ENCODE measurements at regions not wholly inside any gene's neighbourhood (a gene's known extent, or its start where the extent isn't known, plus 50 kb on each side); places are given as distances from the start of the nearest gene placed in this dataset.
"Not testable (repeated sequence)": the region's sequence is repeated elsewhere in the genome, so short reads cannot be mapped to it uniquely, and the experiment has no call there.

GRCh38 chr2:210955591-210955990 is 399.2 kb downstream of the CPS1 start:
- DNase-seq (ENCODE audit: extremely low read depth in 1 of 2, low read depth in 1 of 2) = no peak

DNA sequence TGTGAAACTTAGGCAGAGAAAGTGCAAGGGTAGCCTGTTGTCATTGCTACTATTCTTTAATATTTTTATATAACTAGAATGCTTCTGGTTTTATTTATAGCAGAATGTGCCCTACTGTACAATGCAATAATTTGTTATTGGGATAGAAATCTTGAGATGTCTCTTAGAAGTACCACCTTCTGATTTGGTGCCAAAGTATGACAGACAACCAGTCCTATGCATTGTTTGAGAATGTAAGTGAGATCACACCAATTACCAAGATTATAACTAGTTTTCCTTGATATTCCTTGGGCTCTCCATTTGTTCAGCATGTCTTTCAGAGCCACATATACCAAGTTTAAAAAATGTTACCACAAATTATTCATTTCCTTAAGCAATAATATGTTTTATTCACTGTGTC is 399.7 kb downstream of the CPS1 start:
- DNase-seq (ENCODE audit: extremely low read depth in 1 of 2, low read depth in 1 of 2) = no peak

- no peak for DNase-seq (ENCODE audit: extremely low read depth in 1 of 2, low read depth in 1 of 2)
These were observed 404.9 kb downstream of the CPS1 start for GRCh38 chr2:210961249-210961648.

DNA sequence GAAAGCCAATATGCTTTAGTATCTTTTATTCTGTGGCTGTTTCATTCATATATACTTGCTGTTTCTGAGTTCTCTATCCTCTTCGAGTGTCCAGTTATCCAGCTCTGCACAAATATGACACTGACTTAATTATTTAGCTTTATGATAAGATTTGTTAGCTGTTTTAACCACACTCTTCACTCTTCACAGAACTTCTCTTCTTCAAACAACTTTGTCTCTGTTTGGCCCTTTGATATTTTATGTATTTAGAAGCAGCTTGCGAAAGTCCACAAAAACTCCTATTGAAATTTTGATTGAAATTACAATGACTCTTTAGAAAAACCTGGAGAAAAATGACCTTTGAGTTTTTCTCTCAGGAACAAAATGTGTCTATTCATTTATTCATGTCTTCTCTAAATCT is 407.0 kb downstream of the CPS1 start:
- no peak for DNase-seq (ENCODE audit: extremely low read depth in 1 of 2, low read depth in 1 of 2)

GRCh38 chr2:210964141-210964764 is 407.9 kb downstream of the CPS1 start:
- DNase-seq (ENCODE audit: extremely low read depth in 1 of 2, low read depth in 1 of 2) = no peak

GRCh38 chr2:210965472-210965871 is 409.1 kb downstream of the CPS1 start:
- no peak for DNase-seq (ENCODE audit: extremely low read depth in 1 of 2, low read depth in 1 of 2)

DNA sequence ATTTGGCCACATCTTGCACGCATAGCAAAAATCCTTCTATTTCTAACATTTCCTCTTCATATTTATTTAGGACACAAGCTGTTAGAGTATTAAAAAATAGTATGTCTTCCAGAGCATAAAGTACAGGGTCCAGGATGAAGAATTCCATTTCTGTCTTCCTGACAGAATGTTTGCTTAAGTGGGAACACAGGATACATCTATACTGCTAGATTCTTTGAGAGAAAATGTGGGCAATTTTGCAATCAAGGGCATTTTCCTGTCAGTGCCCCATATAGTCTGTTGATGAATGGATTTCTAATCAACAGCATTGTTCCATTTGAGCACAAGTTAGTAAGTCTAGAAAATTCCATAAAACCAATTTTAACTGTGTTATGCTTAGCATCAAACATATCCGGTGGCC is 409.9 kb downstream of the CPS1 start:
- DNase-seq (ENCODE audit: extremely low read depth in 1 of 2, low read depth in 1 of 2) = no peak

- DNase-seq (ENCODE audit: extremely low read depth in 1 of 2, low read depth in 1 of 2) = no peak
These were observed 415.0 kb downstream of the CPS1 start for GRCh38 chr2:210971431-210971830.

DNA sequence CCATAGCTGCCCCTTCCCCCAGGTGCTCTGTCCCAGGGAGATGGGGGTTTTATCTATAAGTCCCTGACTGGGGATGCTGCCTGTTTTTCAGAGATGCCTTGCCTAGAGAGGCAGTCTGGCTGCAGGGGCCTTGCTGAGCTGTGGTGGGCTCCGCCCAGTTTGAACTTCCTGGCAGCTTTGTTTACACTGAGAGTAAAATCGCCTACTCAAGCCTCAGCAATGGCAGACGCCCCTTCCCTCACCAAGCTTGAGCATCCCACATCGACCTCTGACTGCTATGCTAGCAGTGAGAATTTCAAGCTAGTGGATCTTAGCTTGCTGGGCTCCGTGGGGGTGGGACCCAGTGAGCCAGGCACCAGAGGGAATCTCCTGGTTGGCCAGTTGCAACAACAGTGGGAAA is 430.4 kb downstream of the CPS1 start:
- not testable (repeated sequence) for DNase-seq (ENCODE audit: extremely low read depth in 1 of 2, low read depth in 1 of 2)

- DNase-seq (ENCODE audit: extremely low read depth in 1 of 2, low read depth in 1 of 2) = no peak
These were observed 434.7 kb downstream of the CPS1 start for GRCh38 chr2:210991107-210991506.

GRCh38 chr2:210994104-210994503 is 437.7 kb downstream of the CPS1 start:
- DNase-seq (ENCODE audit: extremely low read depth in 1 of 2, low read depth in 1 of 2) = no peak

GRCh38 chr2:210997373-210997772 is 441.0 kb downstream of the CPS1 start:
- DNase-seq (ENCODE audit: extremely low read depth in 1 of 2, low read depth in 1 of 2) = no peak

GRCh38 chr2:210998334-210998733 is 441.9 kb downstream of the CPS1 start:
- DNase-seq (ENCODE audit: extremely low read depth in 1 of 2, low read depth in 1 of 2) = no peak

DNA sequence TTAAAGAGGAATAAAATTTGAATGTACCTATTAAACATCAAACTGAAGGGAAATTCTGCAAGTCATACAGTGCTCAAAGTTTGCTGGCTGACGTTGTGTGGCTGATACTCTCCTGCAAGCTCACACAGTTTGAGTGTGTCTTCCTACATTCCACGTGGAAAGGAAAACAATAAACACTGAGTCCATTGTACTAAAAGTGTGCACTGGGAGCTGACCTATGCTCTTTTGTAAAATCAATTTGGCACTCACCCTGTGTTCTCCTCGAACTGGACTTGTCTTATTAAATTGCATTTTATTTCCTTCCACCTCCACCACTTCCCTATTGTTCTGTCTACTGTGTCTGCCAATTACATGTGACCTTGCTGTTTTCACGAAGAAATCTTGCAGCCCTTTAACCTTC is 458.0 kb downstream of the CPS1 start:
- DNase-seq (ENCODE audit: extremely low read depth in 1 of 2, low read depth in 1 of 2) = no peak

GRCh38 chr2:211014906-211015305 is 458.5 kb downstream of the CPS1 start:
- no peak for DNase-seq (ENCODE audit: extremely low read depth in 1 of 2, low read depth in 1 of 2)

DNA sequence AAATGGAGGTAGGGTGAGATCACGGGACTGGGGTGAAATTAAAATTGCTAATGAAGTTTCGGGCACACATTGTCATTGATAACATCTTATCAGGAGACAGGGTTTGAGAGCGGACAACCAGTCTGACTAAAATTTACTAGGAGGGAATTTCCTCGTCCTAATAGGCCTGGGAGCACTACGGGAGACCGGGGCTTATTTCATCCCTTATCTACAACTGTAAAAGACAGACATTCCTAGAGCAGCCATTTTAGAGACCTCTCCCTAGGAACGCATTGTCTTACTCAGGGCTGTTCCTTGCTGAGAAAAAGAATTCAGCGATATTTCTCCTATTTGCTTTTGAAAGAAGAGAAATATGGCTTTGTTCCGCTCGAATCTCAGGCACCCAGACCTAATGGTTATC is 468.7 kb downstream of the CPS1 start:
- not testable (repeated sequence) for DNase-seq (ENCODE audit: extremely low read depth in 1 of 2, low read depth in 1 of 2)

- DNase-seq (ENCODE audit: extremely low read depth in 1 of 2, low read depth in 1 of 2) = no peak
These were observed 469.7 kb downstream of the CPS1 start for GRCh38 chr2:211026109-211026508.

DNA sequence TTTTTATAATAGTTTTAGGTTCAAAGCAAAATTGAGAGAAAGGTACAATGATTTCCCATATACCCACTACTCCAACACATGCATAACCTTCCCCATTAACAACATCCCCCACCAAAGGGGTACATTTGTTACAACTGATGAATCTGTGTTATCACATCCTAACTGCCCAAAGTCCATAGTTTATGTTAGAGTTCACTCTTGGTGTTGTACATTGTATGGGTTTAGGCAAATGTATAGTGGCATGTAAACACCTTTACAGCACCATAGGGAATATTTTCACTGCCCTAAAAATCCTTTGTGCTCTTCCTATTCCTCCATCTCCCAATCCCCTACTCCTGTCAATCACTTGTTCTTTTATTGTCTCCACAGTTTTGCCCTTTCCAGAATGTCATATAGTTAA is 471.6 kb downstream of the CPS1 start:
- DNase-seq (ENCODE audit: extremely low read depth in 1 of 2, low read depth in 1 of 2) = no peak

DNA sequence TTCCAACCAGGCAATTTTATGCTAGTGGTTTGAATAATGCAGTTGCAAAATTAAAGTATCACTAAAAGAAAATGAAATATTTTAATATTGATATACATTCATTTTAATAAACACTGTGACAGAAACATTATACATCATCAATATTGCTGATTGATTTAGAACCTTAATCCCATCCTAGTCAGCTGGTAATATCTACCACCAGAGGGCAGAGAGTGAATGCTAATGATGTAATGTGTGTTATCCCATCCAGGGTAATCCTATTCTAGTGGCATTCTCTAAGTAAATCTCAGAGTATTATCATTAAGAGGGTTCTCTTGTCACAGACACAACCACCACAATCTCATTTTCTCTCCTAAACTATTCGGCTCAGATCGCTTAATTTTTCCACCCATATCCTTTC is 477.4 kb downstream of the CPS1 start:
- no peak for DNase-seq (ENCODE audit: extremely low read depth in 1 of 2, low read depth in 1 of 2)

GRCh38 chr2:211035548-211036185 is 479.3 kb downstream of the CPS1 start:
- no peak for DNase-seq (ENCODE audit: extremely low read depth in 1 of 2, low read depth in 1 of 2)

GRCh38 chr2:211045025-211045424 is 488.6 kb downstream of the CPS1 start:
- no peak for DNase-seq (ENCODE audit: extremely low read depth in 1 of 2, low read depth in 1 of 2)

GRCh38 chr2:211049321-211050018 is 493.1 kb downstream of the CPS1 start:
- no peak for DNase-seq (ENCODE audit: extremely low read depth in 1 of 2, low read depth in 1 of 2)

Measured in activated CD8-positive, alpha-beta memory T cell treated with anti-CD3 and anti-CD28 coated beads for 1 hour (primary cell).